IMR-90 (cell line): ENCODE measurements at regions not wholly inside any gene's neighbourhood (a gene's known extent, or its start where the extent isn't known, plus 50 kb on each side); places are given as distances from the start of the nearest gene placed in this dataset.
"Not testable (repeated sequence)": the region's sequence is repeated elsewhere in the genome, so short reads cannot be mapped to it uniquely, and the experiment has no call there.

Experiments used
- ATAC-seq: fragments of 200-7000 bp; cut with Tn5 transposase; 2 replicates; pipeline ENCODE4 v1.9.1; 2020; ENCODE audit warnings: low read depth, mild to moderate bottlenecking, moderate library complexity
- BruUV-seq: library from RNA; stranded (reverse); fragments of 400-500 nt; replicated peaks from 2 replicates; lab custom pipeline; 2021; lab: Mats Ljungman, UMichigan
- CTCF ChIA-PET: fragments of 300-600 bp; formaldehyde crosslinking; extraction: SDS; loops from one replicate; lab custom pipeline; 2021; ENCODE audit warnings: antibody characterized with exemption; lab: Yijun Ruan, JAX
- POLR2A ChIA-PET: fragments of 300-600 bp; sonication (Branson Sonifier 250); formaldehyde crosslinking; loops from one replicate; lab custom pipeline; 2022; ENCODE audit warnings: antibody characterized with exemption; ENCODE audit not compliant: unreplicated experiment; lab: Charles Lee
- DNase-seq: peaks from one replicate; pipeline ENCODE4 v3.0.0; 2013
- H2AFZ ChIP-seq: replicated peaks from 2 replicates; pipeline ENCODE3; 2013; ENCODE audit warnings: low read length, mild to moderate bottlenecking; ENCODE audit not compliant: poor library complexity
- H2AK5ac ChIP-seq: 2 replicates; pipeline ENCODE4 v1.6.1; 2013; ENCODE audit warnings: low read depth, low read length, inconsistent platforms
- H2AK9ac ChIP-seq: replicated peaks from 2 replicates; pipeline ENCODE3; 2013; ENCODE audit warnings: mild to moderate bottlenecking, low read depth, low read length, moderate library complexity; ENCODE audit not compliant: poor library complexity
- H2BK120ac ChIP-seq: 2 replicates; pipeline ENCODE4 v1.6.1; 2013; ENCODE audit warnings: low read depth, low read length, inconsistent platforms
- H2BK15ac ChIP-seq: 3 replicates; pipeline ENCODE4 v1.6.1; 2013; ENCODE audit warnings: low read depth, low read length, inconsistent platforms
- H2BK20ac ChIP-seq: 2 replicates; pipeline ENCODE4 v1.6.1; 2013; ENCODE audit warnings: low read depth, mild to moderate bottlenecking, inconsistent platforms, low read length, moderate library complexity
- H2BK5ac ChIP-seq: 2 replicates; pipeline ENCODE4 v1.6.1; 2013; ENCODE audit warnings: mild to moderate bottlenecking, low read depth, low read length, inconsistent platforms; ENCODE audit not compliant: poor library complexity, severe bottlenecking
- H3K14ac ChIP-seq: replicated peaks from 2 replicates; pipeline ENCODE4 v1.6.1; 2013; ENCODE audit warnings: low read depth, low read length, inconsistent platforms
- H3K18ac ChIP-seq: 2 replicates; pipeline ENCODE4 v1.6.1; 2013; ENCODE audit warnings: low read depth, low read length, control low read depth
- H3K23ac ChIP-seq: 2 replicates; pipeline ENCODE4 v1.6.1; 2013; ENCODE audit warnings: low read depth, low read length, inconsistent platforms
- H3K27ac ChIP-seq: 2 replicates; pipeline ENCODE4 v1.5.1; 2013; ENCODE audit warnings: mild to moderate bottlenecking, control low read depth, low read length; ENCODE audit not compliant: insufficient read depth
- H3K27me3 ChIP-seq: 2 replicates; pipeline ENCODE4 v1.6.1; 2013; ENCODE audit warnings: low read length; ENCODE audit not compliant: control insufficient read depth, insufficient read depth
- H3K36me3 ChIP-seq: 2 replicates; pipeline ENCODE4 v1.6.1; 2013; ENCODE audit warnings: low read length, mixed read lengths; ENCODE audit not compliant: control insufficient read depth, insufficient read depth
- H3K4ac ChIP-seq: 2 replicates; pipeline ENCODE4 v1.6.1; 2013; ENCODE audit warnings: low read depth, low read length, inconsistent platforms
- H3K4me1 ChIP-seq: 2 replicates; pipeline ENCODE4 v1.6.1; 2013; ENCODE audit warnings: low read length, mixed read lengths; ENCODE audit not compliant: control insufficient read depth, insufficient read depth
- H3K4me2 ChIP-seq: 2 replicates; pipeline ENCODE4 v1.6.1; 2013; ENCODE audit warnings: low read depth, mild to moderate bottlenecking, control low read depth, low read length, moderate library complexity
- H3K4me3 ChIP-seq: 2 replicates; pipeline ENCODE4 v1.5.1; 2013; ENCODE audit warnings: low read depth, mild to moderate bottlenecking, control low read depth, low read length, moderate library complexity; ENCODE audit not compliant: insufficient read depth
- H3K56ac ChIP-seq: 2 replicates; pipeline ENCODE4 v1.6.1; 2013; ENCODE audit warnings: low read length, inconsistent platforms; ENCODE audit not compliant: insufficient read depth; ENCODE audit errors: extremely low read depth
- H3K79me1 ChIP-seq, 2 experiments: 2 replicates each; pipeline ENCODE4 v1.6.1; 2013; ENCODE audit warnings: low read length in 2 of 2, inconsistent platforms in 1 of 2, low read depth in 1 of 2
- H3K9ac ChIP-seq: 2 replicates; pipeline ENCODE4 v1.6.1; 2013; ENCODE audit warnings: low read depth, low read length, control low read depth
- H3K9me1 ChIP-seq: 2 replicates; pipeline ENCODE4 v1.6.1; 2013; ENCODE audit warnings: low read length, inconsistent platforms; ENCODE audit not compliant: insufficient read depth
- H3K9me3 ChIP-seq: 2 replicates; pipeline ENCODE4 v1.6.1; 2013; ENCODE audit warnings: low read length; ENCODE audit not compliant: control insufficient read depth, insufficient read depth
- H4K20me1 ChIP-seq: 2 replicates; pipeline ENCODE4 v1.6.1; 2013; ENCODE audit warnings: low read length, inconsistent platforms; ENCODE audit not compliant: insufficient read depth
- H4K5ac ChIP-seq: 2 replicates; pipeline ENCODE4 v1.6.1; 2013; ENCODE audit warnings: mild to moderate bottlenecking, low read depth, low read length, control low read depth
- H4K8ac ChIP-seq, 2 experiments: 2 replicates each; pipeline ENCODE4 v1.6.1; 2013; ENCODE audit warnings: low read depth in 2 of 2, low read length in 2 of 2, control low read depth in 1 of 2, inconsistent platforms in 1 of 2
- H4K91ac ChIP-seq: 2 replicates; pipeline ENCODE4 v1.6.1; 2013; ENCODE audit warnings: low read depth, low read length, inconsistent platforms; ENCODE audit not compliant: insufficient read depth
- WGBS, 2 experiments: methylation state at CpG; one replicate each; pipeline versions ENCODE4 v1.1.5 to v1.1.7; 2013; ENCODE audit warnings: missing lambda C conversion rate in 2 of 2; ENCODE audit not compliant: insufficient read length in 1 of 2; ENCODE audit errors: extremely low coverage in 2 of 2; 5-methylcytosine and 5-hydroxymethylcytosine counted together
- dilution Hi-C: fragments of 300-500 bp; cut with HindIII; formaldehyde crosslinking; loops from one replicate; pipeline ENCODE4 v1.14.3; 2018; ENCODE audit warnings: low sequenced_read_pairs; ENCODE audit not compliant: unreplicated experiment
- in situ Hi-C: fragments of 300-500 bp; cut with MboI; formaldehyde crosslinking; loops from 3 replicates; pipeline ENCODE4 v1.14.3; 2019; ENCODE audit warnings: low sequenced_read_pairs, inconsistent platforms, mixed read lengths
- intact Hi-C: fragments of 100-400 bp; cut with micrococcal nuclease; formaldehyde crosslinking; loops from 2 replicates; pipeline ENCODE4 v1.10.0; 2022

DNA sequence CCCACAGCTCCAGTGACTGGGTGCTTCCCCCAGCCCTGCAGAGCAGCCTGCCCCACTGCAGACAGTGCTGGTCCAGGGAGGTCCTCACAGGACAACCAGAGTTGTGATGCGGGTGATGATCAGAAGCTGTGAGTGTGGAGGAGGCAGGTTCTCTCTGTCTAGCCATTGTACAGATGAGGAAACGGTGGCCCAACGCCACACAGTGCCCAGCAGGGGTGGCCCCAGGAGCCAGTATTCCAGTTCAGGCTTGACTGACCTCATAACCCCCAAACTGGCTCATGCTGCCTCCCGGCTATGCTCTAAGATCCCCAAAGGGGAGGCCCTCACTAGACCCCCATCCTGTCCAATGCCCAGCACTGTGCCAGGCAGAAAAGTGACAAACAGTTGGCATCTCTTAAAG lies 147.1 kb upstream of the MAMLD1 start:
- H3K9me3 ChIP-seq, POLR2A ChIA-PET, H3K4me3 ChIP-seq, dilution Hi-C loops, H2AFZ ChIP-seq, H3K9me1 ChIP-seq, H4K8ac ChIP-seq, H3K4me2 ChIP-seq, H4K5ac ChIP-seq, H3K14ac ChIP-seq, H3K27me3 ChIP-seq, CTCF ChIA-PET, DNase-seq, H2BK120ac ChIP-seq, BruUV-seq, ATAC-seq, in situ Hi-C loops, H3K9ac ChIP-seq, H2AK9ac ChIP-seq, H4K91ac ChIP-seq, H3K4ac ChIP-seq, H3K36me3 ChIP-seq, H3K79me1 ChIP-seq, H3K23ac ChIP-seq, H2BK20ac ChIP-seq, H3K56ac ChIP-seq, H2BK5ac ChIP-seq, H3K27ac ChIP-seq, H2BK15ac ChIP-seq, H3K4me1 ChIP-seq, H2AK5ac ChIP-seq, intact Hi-C loops, H4K20me1 ChIP-seq, H3K18ac ChIP-seq: not testable (repeated sequence)
- WGBS, 2 experiments = no CpG with 5 or more reads among the region's 4 CpGs
